NT2/D1 (cell line): ENCODE measurements at regions not wholly inside any gene's neighbourhood (a gene's known extent, or its start where the extent isn't known, plus 50 kb on each side); places are given as distances from the start of the nearest gene placed in this dataset.
A peak's percentile ranks its signal among the peaks of the same experiment; 100 is the strongest.

Experiments used
- DNase-seq: peaks from one replicate; pipeline ENCODE4 v3.0.0-alpha.2; 2011; ENCODE audit warnings: low read depth, low spot score
- H3K27me3 ChIP-seq: 2 replicates; pipeline ENCODE4 v1.6.0; 2011; ENCODE audit warnings: mild to moderate bottlenecking; ENCODE audit not compliant: insufficient read length, insufficient read depth
- H3K36me3 ChIP-seq: 2 replicates; pipeline ENCODE4 v1.6.1; 2011; ENCODE audit warnings: mild to moderate bottlenecking, low read length, mixed read lengths; ENCODE audit not compliant: insufficient read depth, insufficient read length
- H3K4me1 ChIP-seq: 2 replicates; pipeline ENCODE4 v1.5.1; 2011; ENCODE audit not compliant: insufficient read depth, insufficient read length
- H3K4me3 ChIP-seq: 2 replicates; pipeline ENCODE4 v1.5.1; 2011; ENCODE audit warnings: low read depth; ENCODE audit not compliant: insufficient read length
- H3K9ac ChIP-seq: 2 replicates; pipeline ENCODE4 v1.6.0; 2011; ENCODE audit warnings: low read depth; ENCODE audit not compliant: insufficient read length
- H3K9me3 ChIP-seq: 2 replicates; pipeline ENCODE4 v1.5.1; 2011; ENCODE audit warnings: mild to moderate bottlenecking, low read length; ENCODE audit not compliant: insufficient read depth
- SUZ12 ChIP-seq: IDR thresholded peaks from 2 replicates; pipeline ENCODE4 v1.6.1; 2011; ENCODE audit not compliant: insufficient read length, insufficient read depth; ENCODE audit errors: extremely low read depth
- YY1 ChIP-seq: IDR thresholded peaks from 2 replicates; pipeline ENCODE4 v1.6.1; 2011; ENCODE audit not compliant: insufficient read length, insufficient read depth
- ZNF274 ChIP-seq: IDR thresholded peaks from 2 replicates; pipeline ENCODE4 v1.6.1; 2011; ENCODE audit warnings: mild to moderate bottlenecking, low read depth, low read length

DNA sequence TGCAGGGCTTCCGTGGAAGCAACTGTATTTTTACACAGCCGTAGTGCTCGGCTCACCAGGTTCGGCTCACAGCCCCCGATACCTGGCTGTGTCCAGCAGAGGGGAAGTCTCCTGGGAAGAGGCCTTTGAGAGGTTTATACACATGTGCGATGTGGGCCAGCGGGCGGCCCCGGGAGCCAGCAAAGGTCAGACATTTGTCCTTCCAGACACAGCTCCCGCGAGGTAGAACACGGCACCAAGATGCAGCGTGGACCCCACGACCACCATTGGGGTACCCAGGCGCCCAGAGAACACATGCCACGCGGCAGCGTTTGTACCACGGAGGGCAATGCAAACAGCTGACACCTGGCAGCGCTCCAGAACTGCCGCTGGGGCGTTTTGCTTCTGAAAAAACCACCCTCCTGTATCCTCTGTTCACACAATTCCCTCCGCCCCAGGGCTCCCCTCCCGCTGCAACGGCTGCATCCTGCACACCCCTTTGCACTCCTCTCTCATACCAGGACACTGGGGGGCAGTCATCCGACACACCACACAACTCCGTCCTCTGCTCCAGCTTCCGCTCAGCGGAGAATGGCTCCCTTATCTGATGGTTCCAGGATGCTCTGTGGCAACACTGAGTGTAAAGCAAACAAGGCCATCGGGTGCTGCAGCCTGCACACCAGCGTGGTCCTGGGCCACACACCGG, 235.3 kb downstream of the SYK start:
- peak; percentile 57 for DNase-seq
- H3K4me1 ChIP-seq = peaks cover 22% of the 10 kb centered on the region
- TF ChIP-seq YY1 (no peak), SUZ12 (no peak), ZNF274 (no peak)
- H3K36me3 ChIP-seq = no peaks in the 10 kb centered on the region
- no peaks in the 10 kb centered on the region for H3K9me3 ChIP-seq
- no peaks in the 10 kb centered on the region for H3K27me3 ChIP-seq
- peak overlapping the region; percentile 50 for H3K9ac ChIP-seq
- no peak overlapping the region for H3K4me3 ChIP-seq

DNA sequence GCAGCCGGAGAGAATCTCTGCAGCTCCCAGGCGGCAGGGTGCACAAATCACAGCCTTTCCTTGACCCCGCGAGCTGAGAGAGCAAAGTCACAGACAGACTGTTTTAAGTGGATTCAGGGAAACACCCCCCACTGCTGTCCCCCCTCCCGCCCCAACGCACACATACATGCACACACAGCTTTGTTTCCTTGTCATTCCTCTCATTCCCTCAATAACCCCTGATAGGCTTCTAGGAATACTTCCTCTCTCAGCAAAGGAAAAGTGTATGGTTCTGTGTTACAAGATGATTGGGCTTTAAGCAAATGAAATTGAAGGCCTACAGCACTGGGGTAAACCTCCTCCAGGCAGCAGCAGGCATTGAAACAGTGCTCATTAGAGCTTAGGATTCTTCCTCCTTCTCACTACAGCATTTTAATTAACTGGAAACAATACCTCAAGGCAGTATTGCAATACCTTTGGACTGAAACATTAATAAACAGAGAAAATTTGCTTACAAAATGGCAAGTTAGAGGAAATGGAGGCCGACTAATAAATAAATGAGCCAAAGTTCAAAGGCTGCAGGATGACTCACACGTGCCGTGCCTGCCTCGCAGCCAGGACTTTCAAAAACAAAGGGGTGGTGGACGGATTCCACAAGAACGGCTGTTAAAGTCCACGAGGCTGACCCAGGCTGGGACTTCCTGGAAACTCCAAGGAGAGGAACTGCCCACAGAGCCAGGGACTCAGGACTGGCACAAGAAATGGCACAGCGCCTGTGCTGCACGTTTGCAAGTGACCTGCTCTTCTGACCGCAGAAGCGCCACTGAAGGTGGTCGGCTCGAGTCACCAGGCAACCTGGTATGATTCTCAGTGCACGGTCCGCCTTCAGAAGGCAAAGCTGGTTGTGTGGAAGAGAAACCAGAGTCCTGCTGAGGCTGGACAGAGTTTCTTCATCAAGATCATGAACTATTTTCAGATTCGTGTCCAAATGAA, 236.2 kb downstream of the SYK start:
- no peak for DNase-seq
- Histone ChIP-seq H3K9ac (peak overlapping the region; percentile 50), H3K9me3 (no peaks in the 10 kb centered on the region), H3K27me3 (no peaks in the 10 kb centered on the region), H3K4me3 (no peak overlapping the region), H3K36me3 (no peaks in the 10 kb centered on the region), H3K4me1 (peaks cover 22% of the 10 kb centered on the region)
- TF ChIP-seq YY1 (no peak), SUZ12 (no peak), ZNF274 (no peak)

DNA sequence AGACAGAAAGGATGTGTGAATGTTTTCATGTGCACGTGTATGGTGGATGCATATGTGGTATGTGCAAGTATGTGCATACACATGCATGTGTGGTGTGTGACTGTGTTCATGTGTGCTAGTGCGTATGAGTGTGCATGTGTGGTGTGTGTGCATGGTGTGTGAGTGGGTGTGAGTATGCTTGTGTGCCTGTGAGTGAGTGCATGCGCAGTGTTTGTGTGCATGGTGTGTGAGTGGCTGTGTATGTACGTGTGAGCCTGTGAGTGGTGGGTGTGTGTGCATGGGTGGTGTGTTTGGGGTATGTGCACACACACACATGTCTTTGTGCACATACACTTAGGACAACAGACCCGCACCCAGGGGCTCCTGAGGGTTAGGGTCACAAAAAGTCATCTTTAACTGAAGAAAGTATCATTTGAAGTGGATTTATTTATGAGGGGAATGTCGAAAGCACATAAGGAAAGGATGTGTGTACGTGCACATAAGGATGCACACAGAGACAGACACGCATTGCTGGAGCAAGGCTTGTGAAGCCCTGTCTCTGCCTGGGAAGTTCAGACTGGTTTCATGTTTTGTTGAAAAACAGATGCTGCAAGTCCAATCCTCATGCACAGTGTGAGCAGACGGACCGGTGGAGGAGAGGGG, 237.0 kb downstream of the SYK start:
- Histone ChIP-seq H3K9me3 (no peaks in the 10 kb centered on the region), H3K4me3 (no peak overlapping the region), H3K27me3 (no peaks in the 10 kb centered on the region), H3K36me3 (no peaks in the 10 kb centered on the region), H3K4me1 (peaks cover 22% of the 10 kb centered on the region), H3K9ac (no peak overlapping the region)
- TF ChIP-seq ZNF274 = no peak
- TF ChIP-seq YY1 = no peak
- TF ChIP-seq SUZ12 = no peak
- DNase-seq = no peak

DNA sequence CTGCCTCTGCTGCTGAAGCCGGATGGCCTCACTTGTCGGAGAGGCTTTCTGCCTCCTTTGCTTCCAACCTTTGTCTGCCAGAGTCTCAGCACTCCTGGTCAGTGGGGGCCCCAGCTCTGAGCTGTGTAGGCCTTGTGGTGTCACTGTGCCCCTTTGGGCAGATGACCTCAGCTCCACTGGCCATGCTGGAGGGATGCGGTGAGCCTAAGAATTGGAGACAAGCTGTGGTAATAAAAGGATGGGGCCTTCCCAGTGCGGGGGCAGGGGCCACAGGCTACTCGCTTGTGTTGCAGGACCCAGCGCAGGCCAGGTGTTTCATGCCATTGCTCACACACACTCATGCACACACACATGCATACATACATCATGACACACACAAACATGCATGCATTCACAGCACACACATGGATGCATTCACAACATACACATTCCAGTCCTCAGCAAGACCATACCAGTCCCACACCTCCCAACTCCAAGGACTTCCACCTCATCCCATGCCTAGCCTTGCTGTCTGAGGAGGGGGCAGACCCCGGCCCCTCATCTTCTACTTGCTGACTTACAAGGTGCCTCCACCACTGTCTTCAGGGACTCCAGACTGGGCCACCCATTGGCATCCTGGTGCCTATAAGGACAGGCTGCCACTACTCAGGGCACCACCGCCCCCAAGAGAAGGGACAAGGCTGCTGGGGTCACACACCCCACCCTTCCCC, 237.7 kb downstream of the SYK start:
- peaks cover 22% of the 10 kb centered on the region for H3K4me1 ChIP-seq
- H3K36me3 ChIP-seq = no peaks in the 10 kb centered on the region
- TF ChIP-seq SUZ12 = no peak
- no peak for TF ChIP-seq ZNF274
- no peak for TF ChIP-seq YY1
- no peak overlapping the region for H3K9ac ChIP-seq
- no peaks in the 10 kb centered on the region for H3K9me3 ChIP-seq
- DNase-seq = no peak
- H3K4me3 ChIP-seq = no peak overlapping the region
- H3K27me3 ChIP-seq = no peaks in the 10 kb centered on the region

DNA sequence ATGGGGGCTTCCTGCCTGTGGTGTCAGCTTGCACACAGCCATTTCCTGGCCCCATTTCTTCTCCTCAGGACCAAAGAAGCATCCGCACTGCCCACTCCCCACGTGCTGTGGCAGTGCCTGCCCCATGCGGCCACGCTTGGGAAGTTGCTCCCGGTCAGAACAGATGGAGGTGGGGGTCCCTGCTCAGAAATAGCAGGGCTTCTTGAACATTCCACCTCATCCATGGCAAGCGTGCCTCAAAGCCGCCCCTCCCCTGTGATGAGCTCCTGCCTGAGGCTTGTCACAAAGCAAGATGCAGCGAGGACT, 238.2 kb downstream of the SYK start:
- no peaks in the 10 kb centered on the region for H3K27me3 ChIP-seq
- no peak overlapping the region for H3K9ac ChIP-seq
- TF ChIP-seq SUZ12 = no peak
- TF ChIP-seq ZNF274 = no peak
- TF ChIP-seq YY1 = no peak
- no peaks in the 10 kb centered on the region for H3K9me3 ChIP-seq
- no peak for DNase-seq
- no peaks in the 10 kb centered on the region for H3K36me3 ChIP-seq
- H3K4me1 ChIP-seq = peaks cover 22% of the 10 kb centered on the region
- no peak overlapping the region for H3K4me3 ChIP-seq

DNA sequence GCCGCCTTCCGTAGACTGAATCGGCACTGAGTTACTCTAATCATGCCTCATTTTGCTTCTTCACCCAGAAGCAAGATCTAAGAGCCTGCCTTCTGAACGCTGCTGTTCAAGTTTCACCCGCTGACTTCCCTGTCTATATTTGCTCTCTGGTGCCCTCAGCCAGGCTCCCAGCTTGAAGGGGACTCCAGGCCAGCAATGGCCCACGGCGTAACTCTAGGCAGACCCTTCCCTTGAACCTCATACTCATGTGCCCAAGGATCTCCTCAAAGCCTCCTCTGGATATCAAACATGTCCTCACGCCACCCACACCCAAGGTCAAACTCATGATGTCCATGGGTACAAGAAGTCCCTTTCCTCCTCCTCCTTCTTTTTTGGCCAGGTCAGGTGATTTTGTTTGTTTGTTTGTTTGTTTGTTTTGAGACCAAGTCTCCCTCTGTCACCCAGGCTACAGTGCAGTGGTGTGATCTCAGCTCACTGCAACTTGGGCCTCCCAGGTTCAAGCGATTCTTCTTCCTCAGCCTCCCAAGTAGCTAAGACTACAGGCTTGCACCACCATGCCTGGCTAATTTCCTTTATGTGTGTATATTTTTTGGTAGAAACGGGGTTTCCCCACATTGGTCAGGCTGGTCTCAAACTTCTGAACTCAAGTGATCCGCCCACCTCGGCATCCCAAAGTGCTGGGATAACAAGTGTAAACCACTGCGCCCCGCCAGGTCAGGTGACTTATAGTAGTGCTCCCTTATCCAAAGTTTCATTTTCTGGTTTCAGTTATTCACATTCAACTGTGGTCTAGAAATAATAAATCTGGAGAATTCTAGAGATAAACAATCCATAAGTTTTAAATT, 239.0 kb downstream of the SYK start:
- no peak overlapping the region for H3K9ac ChIP-seq
- no peaks in the 10 kb centered on the region for H3K9me3 ChIP-seq
- DNase-seq = no peak
- H3K36me3 ChIP-seq = no peaks in the 10 kb centered on the region
- no peak for TF ChIP-seq YY1
- TF ChIP-seq ZNF274 = no peak
- TF ChIP-seq SUZ12 = no peak
- H3K4me3 ChIP-seq = no peak overlapping the region
- H3K27me3 ChIP-seq = no peaks in the 10 kb centered on the region
- H3K4me1 ChIP-seq = peaks cover 22% of the 10 kb centered on the region
